ENCODE measurements at regions not wholly inside any gene's neighbourhood (a gene's known extent, or its start where the extent isn't known, plus 50 kb on each side); places are given as distances from the start of the nearest gene placed in this dataset.
"Not testable (repeated sequence)": the region's sequence is repeated elsewhere in the genome, so short reads cannot be mapped to it uniquely, and the experiment has no call there.

- not testable (repeated sequence) for DNase-seq
Measured at GRCh38 chr5:89317838-89318237, 434.9 kb upstream of the MEF2C start.

GRCh38 chr5:89315286-89316100 lies 432.5 kb upstream of the MEF2C start:
- DNase-seq: no peak

- peak; percentile 40 to 52 for DNase-seq
Measured at GRCh38 chr5:89313804-89314588, 431.0 kb upstream of the MEF2C start.

- no peak for DNase-seq
Measured at GRCh38 chr5:89313044-89313443, 430.1 kb upstream of the MEF2C start.

- no peak for DNase-seq
Measured at GRCh38 chr5:89309268-89309667, 426.3 kb upstream of the MEF2C start.

- DNase-seq: no peak
Measured at GRCh38 chr5:89308606-89309040, 425.6 kb upstream of the MEF2C start.

- DNase-seq: no peak
Measured at GRCh38 chr5:89307972-89308371, 425.0 kb upstream of the MEF2C start.

- DNase-seq: not testable (repeated sequence)
Measured at GRCh38 chr5:89307141-89307540, 424.2 kb upstream of the MEF2C start.

- peak in 1 of 2 experiments; percentile 15 for DNase-seq
Measured at GRCh38 chr5:89303033-89303480, 420.1 kb upstream of the MEF2C start.

GRCh38 chr5:89302102-89302891 lies 419.3 kb upstream of the MEF2C start:
- no peak for DNase-seq

- no peak for DNase-seq
Measured at GRCh38 chr5:89301321-89302025, 418.5 kb upstream of the MEF2C start.

GRCh38 chr5:89300426-89300970 lies 417.5 kb upstream of the MEF2C start:
- peak; percentile 56 to 76 for DNase-seq

GRCh38 chr5:89299998-89300397 lies 417.0 kb upstream of the MEF2C start:
- no peak for DNase-seq

GRCh38 chr5:89297066-89297465 lies 414.1 kb upstream of the MEF2C start:
- DNase-seq: no peak

- DNase-seq: peak; percentile 91 to 93
Measured at GRCh38 chr5:89293810-89294209, 410.8 kb upstream of the MEF2C start.

GRCh38 chr5:89292487-89292886 lies 409.5 kb upstream of the MEF2C start:
- DNase-seq: no peak

- DNase-seq: no peak
Measured at GRCh38 chr5:89289604-89290003, 406.6 kb upstream of the MEF2C start.

- DNase-seq: no peak
Measured at GRCh38 chr5:89287964-89288363, 405.0 kb upstream of the MEF2C start.

- no peak for DNase-seq
Measured at GRCh38 chr5:89286320-89286719, 403.3 kb upstream of the MEF2C start.

- DNase-seq: no peak
Measured at GRCh38 chr5:89283728-89284493, 400.9 kb upstream of the MEF2C start.

All from Kasumi-1 (cell line).